ENCODE measurements at regions not wholly inside any gene's neighbourhood (a gene's known extent, or its start where the extent isn't known, plus 50 kb on each side); places are given as distances from the start of the nearest gene placed in this dataset.
"Not testable (repeated sequence)": the region's sequence is repeated elsewhere in the genome, so short reads cannot be mapped to it uniquely, and the experiment has no call there.

GRCh38 chr20:63136296-63136695 is 79.6 kb downstream of the YTHDF1 start:
- intact Hi-C loops (cut with micrococcal nuclease) = no loop called here
- Mint-ChIP-seq H3K9me3 (ENCODE audit: unreplicated experiment) (no peaks in the 10 kb centered on the region), H3K4me3 (ENCODE audit: unreplicated experiment) (no peak overlapping the region), H3K27ac (ENCODE audit: low read depth, unreplicated experiment) (no peak overlapping the region), H3K4me1 (ENCODE audit: insufficient read depth, unreplicated experiment) (peaks cover 10% of the 10 kb centered on the region), H3K36me3 (ENCODE audit: insufficient read depth, unreplicated experiment) (no peaks in the 10 kb centered on the region), H3K27me3 (ENCODE audit: insufficient read depth, unreplicated experiment) (peaks cover 33% of the 10 kb centered on the region)
- ChIA-PET POLR2A (no interaction called here), CTCF (interaction anchor here (0.7 kb wide), 1 partner anchor 141 kb away, joined by 3 read pairs; no protein-coding TSS in a partner anchor)
- DNase-seq (ENCODE audit: unreplicated experiment) = no peak
- no peak for TF ChIP-seq CTCF (IDR thresholded peaks at IDR 0.05; ENCODE audit: unreplicated experiment)
- no TSS peak for BruUV-seq (replicated peaks)

GRCh38 chr20:63135411-63135810 is 80.5 kb downstream of the YTHDF1 start:
- intact Hi-C loops (cut with micrococcal nuclease) = no loop called here
- Mint-ChIP-seq H3K4me1 (ENCODE audit: insufficient read depth, unreplicated experiment) (peaks cover 10% of the 10 kb centered on the region), H3K27me3 (ENCODE audit: insufficient read depth, unreplicated experiment) (peaks cover 36% of the 10 kb centered on the region), H3K4me3 (ENCODE audit: unreplicated experiment) (no peak overlapping the region), H3K27ac (ENCODE audit: low read depth, unreplicated experiment) (no peak overlapping the region), H3K9me3 (ENCODE audit: unreplicated experiment) (no peaks in the 10 kb centered on the region), H3K36me3 (ENCODE audit: insufficient read depth, unreplicated experiment) (no peaks in the 10 kb centered on the region)
- no peak for TF ChIP-seq CTCF (IDR thresholded peaks at IDR 0.05; ENCODE audit: unreplicated experiment)
- no TSS peak for BruUV-seq (replicated peaks)
- POLR2A ChIA-PET = no interaction called here
- CTCF ChIA-PET = no interaction called here
- no peak for DNase-seq (ENCODE audit: unreplicated experiment)

GRCh38 chr20:63134711-63135361 is 81.1 kb downstream of the YTHDF1 start:
- H3K4me3 Mint-ChIP-seq (ENCODE audit: unreplicated experiment); H3K27ac Mint-ChIP-seq (ENCODE audit: low read depth, unreplicated experiment); H3K36me3 Mint-ChIP-seq (ENCODE audit: insufficient read depth, unreplicated experiment); POLR2A ChIA-PET; H3K9me3 Mint-ChIP-seq (ENCODE audit: unreplicated experiment); BruUV-seq (replicated peaks); intact Hi-C loops (cut with micrococcal nuclease); CTCF ChIA-PET; DNase-seq (ENCODE audit: unreplicated experiment): not testable (repeated sequence)
- peaks cover 36% of the 10 kb centered on the region for H3K27me3 Mint-ChIP-seq (ENCODE audit: insufficient read depth, unreplicated experiment)
- H3K4me1 Mint-ChIP-seq (ENCODE audit: insufficient read depth, unreplicated experiment) = peaks cover 10% of the 10 kb centered on the region

- no TSS peak for BruUV-seq (replicated peaks)
- peaks cover 36% of the 10 kb centered on the region for H3K27me3 Mint-ChIP-seq (ENCODE audit: insufficient read depth, unreplicated experiment)
Measured at GRCh38 chr20:63134201-63134612, 81.7 kb downstream of the YTHDF1 start.

More at GRCh38 chr20:63134201-63134612, 81.7 kb downstream of the YTHDF1 start:
- POLR2A ChIA-PET = no interaction called here
- no peak overlapping the region for H3K4me3 Mint-ChIP-seq (ENCODE audit: unreplicated experiment)
- H3K36me3 Mint-ChIP-seq (ENCODE audit: insufficient read depth, unreplicated experiment) = no peaks in the 10 kb centered on the region
- H3K9me3 Mint-ChIP-seq (ENCODE audit: unreplicated experiment) = no peaks in the 10 kb centered on the region
- CTCF ChIA-PET = no interaction called here
- no peak for TF ChIP-seq CTCF (IDR thresholded peaks at IDR 0.05; ENCODE audit: unreplicated experiment)
- DNase-seq (ENCODE audit: unreplicated experiment) = no peak
- H3K4me1 Mint-ChIP-seq (ENCODE audit: insufficient read depth, unreplicated experiment) = peaks cover 8% of the 10 kb centered on the region
- H3K27ac Mint-ChIP-seq (ENCODE audit: low read depth, unreplicated experiment) = no peak overlapping the region
- intact Hi-C loops (cut with micrococcal nuclease) = no loop called here
